ENCODE measurements at regions not wholly inside any gene's neighbourhood (a gene's known extent, or its start where the extent isn't known, plus 50 kb on each side); places are given as distances from the start of the nearest gene placed in this dataset.

GRCh38 chr7:139131-139530, 53.2 kb upstream of the FAM20C start (continued):
- TF ChIP-seq CTCF (IDR thresholded peaks at IDR 0.05 in 2 of 3, conservative IDR thresholded peaks at IDR 0.05 in 1 of 3; ENCODE audit: borderline replicate concordance in 1 of 3, insufficient read depth in 1 of 3, low read depth in 2 of 3, low read length in 2 of 3): no peak
- TF ChIP-seq SRF (IDR thresholded peaks at IDR 0.05; ENCODE audit: low read depth): no peak
- TF ChIP-seq ZFX (IDR thresholded peaks at IDR 0.05): no peak
- TF ChIP-seq, protein P1, sequence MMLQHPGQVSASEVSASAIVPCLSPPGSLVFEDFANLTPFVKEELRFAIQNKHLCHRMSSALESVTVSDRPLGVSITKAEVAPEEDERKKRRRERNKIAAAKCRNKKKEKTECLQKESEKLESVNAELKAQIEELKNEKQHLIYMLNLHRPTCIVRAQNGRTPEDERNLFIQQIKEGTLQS (IDR thresholded peaks at IDR 0.05): no peak
- no peak for TF ChIP-seq SIN3A (IDR thresholded peaks at IDR 0.05; ENCODE audit: low read depth)
- no peak for TF ChIP-seq EGR1 (IDR thresholded peaks at IDR 0.05; ENCODE audit: low read depth)
- TF ChIP-seq POLR2AphosphoS5 (IDR thresholded peaks at IDR 0.05; ENCODE audit: low read depth, low read length): no peak
- TF ChIP-seq JUND (IDR thresholded peaks at IDR 0.05): no peak
- no peak for TF ChIP-seq TCF7L2 (IDR thresholded peaks at IDR 0.05; ENCODE audit: borderline replicate concordance, extremely low read depth, insufficient read depth, insufficient read length)
- no peak for TF ChIP-seq REST (IDR thresholded peaks at IDR 0.05; ENCODE audit: low read depth)
- no peak for TF ChIP-seq YY1 (IDR thresholded peaks at IDR 0.05; ENCODE audit: extremely low read depth, insufficient replicate concordance, low read depth, low read length)
- no peak for TF ChIP-seq RAD21 (IDR thresholded peaks at IDR 0.05; ENCODE audit: low read depth)
